HuH-7.5 (cell line): ENCODE measurements at regions not wholly inside any gene's neighbourhood (a gene's known extent, or its start where the extent isn't known, plus 50 kb on each side); places are given as distances from the start of the nearest gene placed in this dataset.
"Not testable (repeated sequence)": the region's sequence is repeated elsewhere in the genome, so short reads cannot be mapped to it uniquely, and the experiment has no call there.

Experiments used
- DNase-seq: peaks from one replicate; pipeline ENCODE4 v3.0.0; 2011; ENCODE audit warnings: low spot score

DNA sequence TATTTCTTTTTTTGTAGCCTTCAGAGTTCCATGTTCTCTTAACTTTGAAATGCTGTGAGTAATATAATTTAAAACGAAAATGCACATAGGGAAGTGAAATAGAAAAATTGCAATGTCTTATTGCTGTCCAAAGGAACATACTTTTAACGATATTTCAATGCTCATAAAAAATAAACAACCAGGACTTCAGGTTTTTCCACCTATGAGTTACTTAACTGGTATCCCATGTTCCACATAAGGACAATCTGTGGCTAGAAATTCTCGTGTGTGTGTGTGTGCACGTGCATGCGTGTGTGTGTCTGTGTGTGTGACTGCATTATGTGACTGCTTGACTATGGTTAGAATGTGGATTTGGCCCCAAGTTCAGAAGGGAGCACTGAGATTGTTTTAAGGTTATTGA, 200.8 kb upstream of the ADGRL4 start:
- no peak for DNase-seq

GRCh38 chr1:79204779-79205479, 198.4 kb upstream of the ADGRL4 start:
- DNase-seq, result no peak

GRCh38 chr1:79198832-79199231, 192.3 kb upstream of the ADGRL4 start:
- DNase-seq, result no peak

DNA sequence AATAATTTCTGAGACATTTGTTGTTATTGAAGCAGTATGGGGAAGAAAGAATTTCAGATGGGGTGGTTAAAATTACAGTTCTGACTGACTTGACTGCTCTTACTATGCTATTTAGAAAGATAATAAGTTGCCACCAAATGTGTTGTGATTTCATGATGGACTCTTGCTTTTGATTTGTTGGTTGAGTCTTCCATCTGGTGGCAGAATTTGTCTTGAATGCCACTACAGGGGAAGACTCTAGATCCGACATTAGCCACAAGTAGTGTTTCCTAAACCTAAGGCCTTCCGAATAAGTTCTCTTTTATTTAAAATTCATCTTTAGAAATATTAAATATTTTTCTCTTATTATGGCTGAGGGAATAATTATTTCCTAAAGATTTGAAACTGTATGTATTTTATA, 190.9 kb upstream of the ADGRL4 start:
- no peak for DNase-seq

- DNase-seq, result no peak
Observed at GRCh38 chr1:79196211-79196610, 189.7 kb upstream of the ADGRL4 start.

DNA sequence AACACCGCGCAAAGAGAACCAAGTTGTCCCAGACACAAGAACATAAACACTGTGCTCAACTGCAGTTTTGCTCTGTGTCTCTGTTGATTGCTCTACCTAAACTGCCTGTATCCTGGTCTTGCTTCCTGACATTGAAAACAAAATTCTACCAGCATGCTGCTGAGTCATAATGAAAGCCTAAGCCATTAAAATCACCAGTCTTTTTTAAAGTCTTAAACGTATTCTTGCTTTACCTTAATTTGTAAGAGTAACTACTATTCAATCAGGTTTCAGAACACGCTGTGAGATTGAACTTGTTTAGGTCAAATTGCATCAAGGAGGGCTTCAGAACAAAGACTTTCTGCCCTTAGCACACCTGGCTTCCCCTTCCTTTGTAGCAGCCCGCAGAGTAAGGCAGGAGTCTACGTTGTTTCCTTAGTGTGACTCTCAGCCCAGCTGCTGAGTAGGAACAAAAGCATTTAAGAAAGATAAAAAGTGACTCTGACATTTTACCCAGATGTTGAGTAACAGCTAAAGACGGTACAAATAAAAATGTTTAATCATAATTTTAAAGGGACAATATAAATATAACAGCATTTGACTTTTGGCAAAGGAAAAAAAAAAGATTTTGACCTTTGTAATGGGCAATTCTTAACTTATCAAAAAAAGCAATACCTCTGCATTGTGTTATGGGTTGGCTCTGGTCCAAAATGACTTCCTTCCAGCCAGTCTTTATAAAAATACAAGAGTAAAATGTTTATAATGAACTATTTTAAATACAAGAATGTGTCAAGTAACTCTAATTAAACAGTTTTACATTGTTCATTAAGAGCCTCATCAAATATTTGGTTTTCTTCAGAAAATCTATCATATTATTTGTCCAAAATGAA, 186.9 kb upstream of the ADGRL4 start:
- DNase-seq, result no peak

DNA sequence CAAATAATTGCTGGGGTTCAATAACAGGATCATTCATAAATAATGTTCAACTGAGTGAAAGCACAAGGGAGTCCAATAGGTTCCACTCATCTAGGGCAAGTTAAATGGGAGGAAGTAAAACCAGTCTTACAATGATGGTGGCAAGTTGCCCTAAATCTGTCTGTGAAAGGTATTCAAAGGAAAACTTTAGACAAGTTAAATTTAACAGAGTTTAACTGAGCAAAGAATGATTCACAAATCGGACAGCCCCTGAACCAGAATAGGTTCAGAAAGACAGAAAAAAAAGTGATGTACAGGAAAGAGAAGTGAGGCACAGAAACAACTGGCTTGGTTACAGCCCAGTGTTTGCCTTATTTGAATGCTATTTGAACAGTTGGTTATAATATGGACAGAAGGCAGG, 183.5 kb upstream of the ADGRL4 start:
- DNase-seq, result no peak

DNA sequence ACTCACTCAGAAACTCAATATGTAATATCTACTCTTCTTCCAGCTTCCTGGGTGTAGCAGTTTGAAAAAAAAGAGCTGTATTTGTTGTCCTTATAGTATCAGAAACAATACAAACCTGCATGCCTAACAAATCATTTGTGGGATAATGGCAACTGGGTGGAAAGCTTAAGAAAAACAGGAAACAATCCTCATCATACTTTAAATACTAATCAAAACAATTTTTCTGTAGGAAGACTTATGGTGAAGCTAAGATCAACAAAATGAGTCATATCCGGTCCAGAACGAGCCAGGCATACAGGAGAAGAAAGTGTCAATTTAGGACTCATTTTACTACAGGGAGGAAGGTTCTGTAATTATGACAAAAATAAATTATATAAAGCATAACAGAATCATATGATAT, 181.8 kb upstream of the ADGRL4 start:
- DNase-seq, result no peak

- DNase-seq, result no peak
Observed at GRCh38 chr1:79186260-79186659, 179.7 kb upstream of the ADGRL4 start.

DNA sequence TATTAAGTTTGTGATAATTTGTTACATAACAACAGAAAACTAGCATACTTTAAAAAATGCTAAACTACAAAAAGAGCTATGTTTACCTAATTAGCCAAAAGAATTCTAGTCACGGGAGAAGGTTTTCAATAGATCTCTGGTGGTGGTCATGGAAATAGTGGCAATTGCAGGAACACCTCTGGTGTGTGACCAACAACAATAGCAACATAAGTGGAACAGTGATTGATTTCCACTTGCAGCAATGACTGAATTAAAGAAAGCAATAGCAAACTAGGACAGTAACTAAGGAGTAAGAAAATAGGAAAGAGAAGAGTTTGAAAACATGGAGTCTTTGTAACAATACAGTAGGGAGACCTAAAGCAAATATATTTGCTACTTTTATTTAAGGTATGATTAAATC, 171.3 kb upstream of the ADGRL4 start:
- no peak for DNase-seq

DNA sequence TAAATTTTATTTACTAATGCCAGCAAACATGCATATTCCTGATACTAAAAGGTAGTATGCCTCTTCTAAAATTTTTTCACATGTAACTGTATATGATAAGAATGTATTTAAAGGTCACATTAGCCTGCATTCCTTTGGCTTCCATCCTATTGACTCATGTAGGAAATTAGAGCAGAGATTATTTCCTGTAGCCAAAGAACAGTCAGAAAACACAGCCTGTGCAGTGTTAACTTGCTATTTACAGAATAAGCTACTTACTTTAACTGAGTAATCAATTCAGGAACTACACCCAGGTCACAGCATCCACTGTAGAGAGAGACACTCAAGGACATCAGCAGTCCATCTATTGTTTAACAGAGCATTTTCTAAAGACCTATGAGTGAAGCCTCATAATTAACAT, 154.5 kb upstream of the ADGRL4 start:
- DNase-seq, result no peak

- DNase-seq, result no peak
Observed at GRCh38 chr1:79155991-79156390, 149.5 kb upstream of the ADGRL4 start.

DNA sequence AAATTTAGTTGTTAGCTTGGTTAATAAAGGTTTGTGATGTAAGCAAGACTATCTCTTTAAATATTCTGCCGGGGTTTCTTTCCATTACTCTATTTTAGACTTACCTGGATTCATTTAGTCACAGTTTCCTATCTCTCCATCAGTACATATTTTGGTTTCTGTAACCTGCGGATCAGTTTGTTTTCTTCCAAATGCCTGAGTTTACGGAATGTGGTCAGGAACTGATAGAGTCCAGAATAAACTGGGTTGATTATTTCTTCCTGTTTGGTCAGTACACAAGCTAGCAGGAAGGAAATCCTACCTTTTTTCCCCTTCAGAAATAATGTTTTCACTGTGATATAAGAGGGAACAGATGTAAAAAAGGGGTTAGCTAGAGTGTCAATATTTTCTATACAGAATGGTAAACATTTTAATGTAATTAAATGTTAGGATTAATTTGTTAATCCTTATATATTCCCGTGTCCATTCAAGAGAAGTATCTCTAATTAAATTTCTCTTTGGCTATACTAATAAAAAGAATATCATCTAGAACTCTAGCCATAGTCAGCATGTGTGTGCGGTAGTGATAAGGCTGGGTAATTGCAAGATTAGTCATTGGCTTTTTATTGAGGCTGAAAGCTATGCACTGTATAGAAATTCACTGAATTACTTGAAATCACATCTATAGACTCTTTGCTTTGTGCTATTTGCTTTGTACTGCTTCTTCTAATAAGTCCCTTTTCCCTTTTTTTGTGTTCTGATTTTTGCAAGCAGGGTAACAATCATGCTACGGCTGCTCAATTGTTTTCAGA, 144.7 kb upstream of the ADGRL4 start:
- DNase-seq, result no peak

DNA sequence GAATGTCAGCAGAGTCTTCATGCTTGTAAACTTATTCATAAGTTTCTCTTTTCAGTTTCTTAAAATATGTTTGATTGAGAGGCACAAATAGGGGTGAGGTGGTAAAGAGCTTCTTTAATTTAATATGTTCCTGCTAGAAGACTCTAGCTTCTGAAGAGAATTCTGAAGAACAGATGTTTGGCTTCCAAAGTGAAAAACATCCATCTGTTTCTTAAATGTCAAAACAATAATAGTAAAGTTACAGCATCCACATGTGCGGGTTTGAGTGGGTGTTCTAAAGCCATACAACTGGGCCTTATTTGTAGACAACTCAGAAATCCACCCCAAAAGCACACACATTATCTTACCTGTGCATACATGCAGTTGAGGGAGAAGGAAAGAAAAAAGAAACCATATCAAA, 144.0 kb upstream of the ADGRL4 start:
- DNase-seq, result no peak

DNA sequence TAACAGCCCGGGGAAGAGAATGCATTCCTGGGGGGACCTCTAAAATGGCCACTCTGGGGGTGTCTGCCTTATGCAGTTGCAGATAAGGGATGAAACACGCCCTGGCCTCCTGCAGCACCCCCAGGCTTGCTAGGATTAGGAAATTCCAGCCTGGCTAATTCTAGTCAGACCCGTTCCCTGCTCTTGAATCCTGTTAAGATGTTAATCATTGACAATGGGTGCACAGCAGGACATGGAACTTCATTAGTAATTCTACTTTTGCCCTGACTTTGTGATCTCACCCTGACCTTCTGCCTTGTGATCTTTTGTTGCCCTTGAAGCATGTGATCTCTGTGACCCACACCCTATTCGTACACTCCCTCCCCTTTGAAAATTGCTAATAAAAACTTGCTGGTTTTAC, 131.7 kb upstream of the ADGRL4 start:
- not testable (repeated sequence) for DNase-seq

DNA sequence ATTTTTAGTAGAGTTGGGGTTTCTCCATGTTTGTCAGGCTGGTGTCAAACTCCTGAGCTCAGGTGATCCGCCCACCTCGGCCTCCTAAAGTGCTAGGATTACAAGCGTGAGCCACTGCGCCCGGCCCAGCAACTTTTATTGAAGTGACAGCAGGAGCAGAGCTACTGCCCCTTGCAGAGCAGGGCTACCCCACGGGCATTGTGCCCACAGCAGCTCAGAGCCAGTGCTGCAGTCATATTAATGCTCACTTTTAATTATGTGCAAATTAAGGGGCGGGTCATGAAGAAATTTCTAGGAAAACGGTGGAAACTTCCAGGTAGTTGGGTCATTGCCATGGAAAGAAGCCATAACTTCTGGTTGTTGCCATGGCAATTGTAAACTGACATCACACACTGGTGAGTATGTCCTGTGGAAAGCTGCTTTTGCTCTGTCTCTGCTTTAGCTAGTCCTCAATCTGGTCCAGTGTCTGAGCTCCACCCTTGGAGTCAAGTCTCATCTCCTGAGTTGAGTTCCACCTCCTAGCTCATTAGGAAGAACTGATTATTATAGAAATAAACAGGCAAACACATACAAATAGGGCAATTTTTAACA, 127.3 kb upstream of the ADGRL4 start:
- DNase-seq, result no peak

DNA sequence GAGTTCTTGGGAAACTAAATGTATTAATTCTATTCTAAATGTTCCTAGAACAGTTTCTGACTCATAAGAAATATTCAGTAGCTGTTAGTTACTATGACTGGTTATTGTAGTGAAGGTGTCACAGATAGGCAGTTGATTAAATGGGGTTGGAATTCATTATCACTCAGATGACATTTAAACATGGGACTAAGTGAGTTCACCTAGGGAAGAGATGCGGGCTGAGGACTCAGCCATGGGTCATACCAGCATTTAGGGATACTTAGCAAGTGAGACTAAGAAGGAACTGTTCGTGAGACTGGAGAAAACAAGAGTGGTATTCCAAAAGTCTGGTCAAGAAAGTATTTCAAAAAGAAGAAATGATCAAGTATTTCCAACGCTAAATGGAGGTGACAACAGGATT, 125.1 kb upstream of the ADGRL4 start:
- DNase-seq, result no peak

GRCh38 chr1:79129914-79130313, 123.4 kb upstream of the ADGRL4 start:
- no peak for DNase-seq

- DNase-seq, result peak; percentile 13
Observed at GRCh38 chr1:79128722-79129121, 122.2 kb upstream of the ADGRL4 start.

GRCh38 chr1:79124756-79125155, 118.2 kb upstream of the ADGRL4 start:
- no peak for DNase-seq

DNA sequence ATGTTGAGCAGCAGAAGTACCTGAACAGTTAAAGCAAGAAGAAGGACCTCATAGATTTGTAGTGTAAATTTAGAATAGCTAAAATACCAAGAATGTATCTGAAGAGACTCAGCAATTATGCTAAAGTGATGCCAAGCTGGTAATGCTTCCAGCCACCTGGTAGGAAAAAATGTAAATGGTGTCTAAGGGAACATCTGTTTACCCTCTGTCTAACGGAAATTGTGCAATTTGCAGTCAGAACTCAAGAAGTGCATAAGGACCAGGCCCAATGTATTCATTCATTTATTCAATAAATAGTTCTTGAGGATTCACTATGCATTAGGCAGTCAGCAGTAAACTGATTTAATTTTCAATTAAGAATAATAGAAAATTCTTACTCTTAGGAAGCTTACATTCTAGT, 116.0 kb upstream of the ADGRL4 start:
- DNase-seq, result no peak

DNA sequence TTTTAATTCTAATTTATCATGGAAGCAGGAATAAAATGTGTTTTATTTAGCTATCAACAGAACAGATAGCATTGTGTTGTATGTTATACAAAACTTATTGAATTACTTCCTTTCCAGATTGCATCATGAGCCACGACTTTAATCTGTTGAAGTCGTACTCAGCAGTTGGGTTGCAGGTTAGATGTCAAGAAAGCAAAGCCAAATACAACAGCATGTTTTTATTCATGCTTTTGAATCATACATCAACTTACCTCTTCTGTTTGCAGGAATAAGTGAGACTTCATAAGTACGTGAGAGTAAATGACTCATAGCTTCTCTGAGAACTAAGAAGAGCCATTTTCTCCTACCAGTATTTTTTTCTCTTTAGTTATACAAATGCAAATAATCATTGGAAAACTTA, 110.8 kb upstream of the ADGRL4 start:
- no peak for DNase-seq
